DND-41 (cell line): ENCODE measurements at regions not wholly inside any gene's neighbourhood (a gene's known extent, or its start where the extent isn't known, plus 50 kb on each side); places are given as distances from the start of the nearest gene placed in this dataset.

Experiments used
- CTCF ChIP-seq: IDR thresholded peaks from 2 replicates; pipeline ENCODE4 v1.5.1; 2012; ENCODE audit warnings: borderline replicate concordance, low read length, moderate library complexity, mild to moderate bottlenecking; ENCODE audit not compliant: poor library complexity, severe bottlenecking; ENCODE audit errors: extremely low read depth
- EZH2 ChIP-seq: IDR thresholded peaks from 3 replicates; pipeline ENCODE4 v1.6.1; 2012; ENCODE audit warnings: borderline replicate concordance, low read depth, mild to moderate bottlenecking, moderate library complexity, low read length, inconsistent platforms; ENCODE audit not compliant: severe bottlenecking

GRCh38 chr3:99481561-99481960 lies 156.8 kb upstream of the COL8A1 start:
- TF ChIP-seq EZH2 (no peak), CTCF (no peak)
